ENCODE measurements at regions not wholly inside any gene's neighbourhood (a gene's known extent, or its start where the extent isn't known, plus 50 kb on each side); places are given as distances from the start of the nearest gene placed in this dataset.

DNA sequence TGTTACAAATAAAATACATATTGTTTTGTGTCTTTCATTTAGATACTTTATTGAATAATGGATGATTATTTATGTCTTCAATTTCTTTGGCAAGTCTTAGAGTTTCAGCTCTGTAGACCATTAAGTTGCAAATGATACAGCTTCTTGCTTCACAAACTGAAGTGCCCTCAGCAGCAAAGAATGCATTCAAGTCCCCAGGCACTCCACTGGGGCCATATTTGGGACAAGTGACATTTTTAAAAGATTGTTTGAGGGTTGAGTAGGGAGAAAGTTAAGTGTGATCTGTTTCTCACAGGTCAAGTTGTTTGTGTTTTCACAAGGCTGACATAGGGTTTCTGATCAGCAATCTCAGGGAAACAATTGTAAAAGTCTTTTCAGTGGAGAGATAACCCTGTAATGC lies 400.7 kb downstream of the PLA2G4A start:
- DNase-seq (ENCODE audit: extremely low read depth, low read depth) = no peak

- no peak for DNase-seq (ENCODE audit: extremely low read depth, low read depth)
Measured at GRCh38 chr1:187234706-187235105, 406.0 kb downstream of the PLA2G4A start.

- no peak for DNase-seq (ENCODE audit: extremely low read depth, low read depth)
Measured at GRCh38 chr1:187236199-187236598, 407.4 kb downstream of the PLA2G4A start.

- no peak for DNase-seq (ENCODE audit: extremely low read depth, low read depth)
Measured at GRCh38 chr1:187236676-187237075, 407.9 kb downstream of the PLA2G4A start.

- DNase-seq (ENCODE audit: extremely low read depth, low read depth) = no peak
Measured at GRCh38 chr1:187237542-187237941, 408.8 kb downstream of the PLA2G4A start.

- no peak for DNase-seq (ENCODE audit: extremely low read depth, low read depth)
Measured at GRCh38 chr1:187241971-187242370, 413.2 kb downstream of the PLA2G4A start.

DNA sequence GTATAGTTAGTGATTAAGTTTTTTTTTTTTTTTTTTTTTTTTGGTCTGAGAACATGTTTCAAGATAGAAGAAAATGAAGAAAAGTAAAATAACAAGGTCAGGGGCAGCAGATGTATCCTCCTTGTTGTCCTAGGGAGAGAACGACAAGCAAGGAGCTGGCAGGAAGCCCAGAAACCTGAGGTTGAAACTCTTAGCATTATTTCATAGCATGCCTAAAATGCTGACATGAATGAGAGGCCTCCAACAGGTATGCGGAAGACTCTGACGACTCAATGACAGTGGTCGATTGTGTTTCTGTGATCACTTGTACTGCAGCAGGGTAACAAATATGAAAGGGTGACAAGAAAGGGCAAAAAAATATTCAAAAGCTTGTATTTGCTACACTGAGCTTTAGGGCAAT lies 415.9 kb downstream of the PLA2G4A start:
- no peak for DNase-seq (ENCODE audit: extremely low read depth, low read depth)

- no peak for DNase-seq (ENCODE audit: extremely low read depth, low read depth)
Measured at GRCh38 chr1:187245201-187245600, 416.5 kb downstream of the PLA2G4A start.

GRCh38 chr1:187249196-187249595 lies 420.4 kb downstream of the PLA2G4A start:
- DNase-seq (ENCODE audit: extremely low read depth, low read depth) = no peak

GRCh38 chr1:187252923-187253322 lies 424.2 kb downstream of the PLA2G4A start:
- no peak for DNase-seq (ENCODE audit: extremely low read depth, low read depth)

DNA sequence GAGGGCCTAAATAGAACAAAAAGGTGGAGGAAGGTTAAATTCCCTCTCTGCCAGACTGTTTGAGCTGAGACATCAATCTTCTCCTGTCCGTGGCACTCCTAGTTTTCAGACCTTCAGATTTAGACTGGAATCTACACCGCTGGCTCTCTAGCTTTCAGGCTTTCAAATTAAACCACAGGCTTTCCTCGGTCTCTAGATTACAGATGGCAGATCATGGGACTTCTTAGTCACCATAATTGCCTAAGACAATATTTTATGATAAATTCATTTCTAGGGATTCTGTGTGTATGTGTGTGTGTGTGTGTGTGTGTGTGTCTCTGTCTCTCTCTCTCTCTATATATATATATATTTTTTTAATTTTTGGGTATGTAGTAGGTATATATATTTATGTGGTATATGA lies 428.7 kb downstream of the PLA2G4A start:
- DNase-seq (ENCODE audit: extremely low read depth, low read depth) = no peak

DNA sequence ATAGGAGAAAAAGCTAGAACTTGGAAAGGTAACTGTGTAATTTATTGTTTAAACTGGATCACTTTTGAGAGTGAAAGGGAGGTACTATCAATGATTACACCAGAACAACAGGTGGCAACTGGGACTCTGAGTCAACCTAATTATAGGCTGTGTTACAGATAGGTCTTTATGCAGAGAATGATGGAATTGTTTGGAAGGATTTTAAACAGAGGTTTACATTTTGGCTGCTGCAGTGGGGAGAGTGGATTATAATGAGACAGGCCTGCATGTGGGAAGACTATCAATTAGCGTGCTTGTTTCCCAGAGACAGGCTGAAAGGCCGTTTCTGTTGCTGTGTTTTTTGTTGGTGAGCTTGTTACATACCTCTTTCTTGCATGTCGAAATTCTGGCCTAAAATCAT lies 432.9 kb downstream of the PLA2G4A start:
- no peak for DNase-seq (ENCODE audit: extremely low read depth, low read depth)

DNA sequence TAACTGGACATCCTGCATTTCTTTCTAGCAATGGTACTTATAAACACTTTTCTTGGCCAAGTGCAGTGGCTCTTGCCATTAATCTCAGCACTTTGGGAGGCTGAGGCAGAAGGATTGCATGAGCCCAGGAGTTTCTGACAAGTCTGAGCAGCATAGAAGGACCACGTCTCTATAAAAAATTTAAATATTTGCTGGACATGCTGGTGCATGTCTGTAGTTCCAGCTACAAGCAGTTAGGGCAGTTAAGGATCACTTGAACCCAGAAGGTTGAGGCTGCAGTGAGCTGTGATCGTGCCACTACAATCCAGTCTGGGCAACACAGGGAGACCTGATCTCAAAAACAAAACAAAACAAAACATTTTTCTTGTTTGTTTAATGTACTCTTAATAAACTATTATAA lies 434.0 kb downstream of the PLA2G4A start:
- DNase-seq (ENCODE audit: extremely low read depth, low read depth) = no peak

- peak; percentile 76 for DNase-seq (ENCODE audit: extremely low read depth, low read depth)
Measured at GRCh38 chr1:187264995-187265602, 436.4 kb downstream of the PLA2G4A start.

DNA sequence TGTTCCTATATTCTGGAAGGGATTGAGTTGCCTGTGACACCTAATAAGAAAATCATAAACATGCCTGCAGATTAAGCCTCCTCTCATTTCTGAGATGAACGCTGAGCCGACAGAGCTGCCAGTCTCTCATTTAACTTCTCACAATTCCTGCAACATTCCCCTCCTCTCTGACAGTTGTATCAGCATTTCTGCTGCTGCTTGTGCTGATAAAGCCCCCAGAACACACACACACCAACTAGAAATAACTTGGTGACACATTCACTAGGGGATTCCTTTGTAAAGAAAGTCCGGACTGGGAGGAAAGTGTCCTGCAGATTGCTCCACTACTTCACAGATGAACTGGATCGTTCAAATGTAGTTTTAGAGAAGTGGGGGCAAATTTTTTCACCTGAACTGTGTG lies 437.3 kb downstream of the PLA2G4A start:
- no peak for DNase-seq (ENCODE audit: extremely low read depth, low read depth)

DNA sequence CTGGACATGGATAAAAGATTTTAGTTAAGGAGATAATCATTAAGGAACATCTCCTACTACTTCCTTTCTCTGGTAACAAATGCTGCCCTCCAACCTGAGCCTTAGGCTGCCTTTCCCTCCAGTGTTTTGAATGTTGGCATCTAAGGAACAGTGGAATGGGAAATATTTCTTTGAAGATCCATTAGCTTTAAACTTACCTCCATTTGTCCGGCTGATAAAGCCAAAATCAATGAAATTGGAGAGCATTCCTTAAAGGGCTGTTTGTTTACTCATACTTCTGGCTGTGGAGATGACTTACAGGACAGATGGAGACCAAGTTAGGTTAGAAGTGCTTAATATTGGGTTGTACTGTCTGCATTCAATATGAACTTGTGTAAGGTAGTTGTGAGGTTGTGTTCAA lies 439.1 kb downstream of the PLA2G4A start:
- DNase-seq (ENCODE audit: extremely low read depth, low read depth) = no peak

DNA sequence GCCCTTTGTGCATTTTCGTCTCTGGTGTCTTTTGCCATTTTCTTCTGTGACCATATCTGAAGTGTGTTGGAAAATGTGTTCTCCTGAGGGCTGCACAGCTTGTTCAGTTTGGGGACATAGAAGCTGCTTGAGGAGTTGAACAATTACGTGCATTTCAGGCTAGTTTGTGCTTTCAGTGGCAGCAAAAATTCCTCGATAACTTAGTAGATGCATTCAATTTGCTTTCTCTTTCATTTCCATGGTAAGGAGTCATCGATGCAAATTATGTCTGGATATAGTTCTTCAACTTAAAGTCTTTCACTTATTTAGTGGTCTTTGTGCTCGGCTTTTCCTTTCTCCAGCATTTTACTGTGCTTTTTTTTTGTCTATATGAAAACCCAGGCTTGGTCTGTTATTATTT lies 441.5 kb downstream of the PLA2G4A start:
- no peak for DNase-seq (ENCODE audit: extremely low read depth, low read depth)

DNA sequence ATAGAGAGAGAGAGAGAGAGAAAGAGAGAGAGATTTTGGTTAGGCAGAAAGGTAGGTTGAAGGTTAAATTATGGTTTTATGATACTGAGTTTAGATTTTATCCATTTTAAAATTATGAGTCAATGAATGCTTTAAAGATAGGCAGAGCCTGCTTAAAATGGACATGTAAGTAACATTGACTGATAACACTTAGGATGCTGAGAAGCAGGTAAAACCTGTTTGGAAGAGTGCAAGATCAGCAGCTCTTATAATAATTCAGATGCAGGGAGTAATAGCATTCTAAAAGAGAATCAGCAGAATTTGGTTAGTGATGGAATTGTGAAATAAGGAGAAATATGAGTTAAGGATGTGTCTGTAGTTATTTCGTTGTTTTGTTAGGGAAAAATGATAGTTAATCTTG lies 446.6 kb downstream of the PLA2G4A start:
- no peak for DNase-seq (ENCODE audit: extremely low read depth, low read depth)

- no peak for DNase-seq (ENCODE audit: extremely low read depth, low read depth)
Measured at GRCh38 chr1:187275985-187276575, 447.3 kb downstream of the PLA2G4A start.

GRCh38 chr1:187276677-187277076 lies 447.9 kb downstream of the PLA2G4A start:
- DNase-seq (ENCODE audit: extremely low read depth, low read depth) = no peak

DNA sequence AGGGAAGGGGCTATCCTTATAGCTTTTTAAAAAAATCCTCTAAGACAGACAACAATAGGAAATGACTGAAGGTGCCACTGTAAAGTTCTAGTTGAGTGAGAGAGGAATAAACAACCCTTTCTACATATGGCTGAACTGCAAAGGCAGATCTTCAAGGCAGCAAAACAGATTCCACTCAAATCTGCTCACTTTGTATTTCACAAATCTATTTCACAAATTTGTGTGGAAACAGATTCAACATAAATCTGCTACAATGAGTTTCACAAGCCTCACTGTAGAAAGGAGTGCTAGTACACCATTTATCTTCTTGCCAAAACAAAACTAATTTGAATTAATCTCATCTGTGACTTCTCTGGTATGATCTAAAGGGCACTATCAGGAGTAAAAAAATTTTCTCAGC lies 451.3 kb downstream of the PLA2G4A start:
- no peak for DNase-seq (ENCODE audit: extremely low read depth, low read depth)

- no peak for DNase-seq (ENCODE audit: extremely low read depth, low read depth)
Measured at GRCh38 chr1:187281085-187281484, 452.3 kb downstream of the PLA2G4A start.

DNA sequence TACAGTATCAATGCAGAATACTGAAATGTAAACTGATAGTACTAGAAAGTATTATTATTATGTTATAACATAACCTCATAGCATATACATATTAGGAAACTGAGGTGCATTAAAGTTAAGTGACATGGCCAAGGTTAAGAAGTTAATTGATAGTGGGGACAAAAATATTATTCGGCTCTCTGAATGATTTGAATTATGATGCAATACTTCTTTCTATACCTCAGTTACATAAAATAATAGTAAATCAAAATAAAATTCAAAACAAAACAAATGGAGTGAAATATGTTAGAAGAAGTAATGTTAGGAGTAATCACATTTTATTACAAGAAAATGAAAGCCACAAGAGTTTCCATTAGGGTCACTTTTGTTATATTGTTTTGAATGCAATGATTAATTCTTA lies 455.2 kb downstream of the PLA2G4A start:
- DNase-seq (ENCODE audit: extremely low read depth, low read depth) = no peak
